ENCODE measurements at regions not wholly inside any gene's neighbourhood (a gene's known extent, or its start where the extent isn't known, plus 50 kb on each side); places are given as distances from the start of the nearest gene placed in this dataset.

DNA sequence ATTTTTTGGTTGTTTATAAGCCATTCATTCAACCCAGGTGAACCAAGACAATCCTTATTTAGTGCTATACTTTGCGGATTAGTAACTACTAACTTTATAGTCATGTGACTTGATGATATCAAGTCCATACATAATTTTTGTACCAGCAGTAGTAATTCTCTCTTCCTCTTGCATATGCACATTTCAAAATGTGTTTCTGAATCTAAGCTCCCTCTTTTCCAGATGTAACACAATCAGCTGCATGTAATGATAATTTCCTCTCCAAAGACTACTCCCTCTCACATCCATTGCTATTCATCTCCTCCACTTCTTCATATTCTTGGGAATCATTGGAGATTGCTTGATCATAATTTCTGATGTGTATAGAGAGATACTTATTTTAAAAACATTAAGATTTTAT is 510.1 kb upstream of the CDH18 start:
- Histone ChIP-seq H3K27ac (no peak overlapping the region), H3K4me3 (ENCODE audit: low read depth, low read length) (no peak overlapping the region), H3K27me3 (replicated peaks) (no peaks in the 10 kb centered on the region), H3K36me3 (replicated peaks) (no peaks in the 10 kb centered on the region)
- in situ Hi-C loops (cut with HindIII; ENCODE audit: low pct_ligation_motif_present, low sequenced_read_pairs) = no loop called here
- DNase-seq = no peak
- TF ChIP-seq, protein P1, sequence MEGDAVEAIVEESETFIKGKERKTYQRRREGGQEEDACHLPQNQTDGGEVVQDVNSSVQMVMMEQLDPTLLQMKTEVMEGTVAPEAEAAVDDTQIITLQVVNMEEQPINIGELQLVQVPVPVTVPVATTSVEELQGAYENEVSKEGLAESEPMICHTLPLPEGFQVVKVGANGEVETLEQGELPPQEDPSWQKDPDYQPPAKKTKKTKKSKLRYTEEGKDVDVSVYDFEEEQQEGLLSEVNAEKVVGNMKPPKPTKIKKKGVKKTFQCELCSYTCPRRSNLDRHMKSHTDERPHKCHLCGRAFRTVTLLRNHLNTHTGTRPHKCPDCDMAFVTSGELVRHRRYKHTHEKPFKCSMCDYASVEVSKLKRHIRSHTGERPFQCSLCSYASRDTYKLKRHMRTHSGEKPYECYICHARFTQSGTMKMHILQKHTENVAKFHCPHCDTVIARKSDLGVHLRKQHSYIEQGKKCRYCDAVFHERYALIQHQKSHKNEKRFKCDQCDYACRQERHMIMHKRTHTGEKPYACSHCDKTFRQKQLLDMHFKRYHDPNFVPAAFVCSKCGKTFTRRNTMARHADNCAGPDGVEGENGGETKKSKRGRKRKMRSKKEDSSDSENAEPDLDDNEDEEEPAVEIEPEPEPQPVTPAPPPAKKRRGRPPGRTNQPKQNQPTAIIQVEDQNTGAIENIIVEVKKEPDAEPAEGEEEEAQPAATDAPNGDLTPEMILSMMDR (IDR thresholded peaks at IDR 0.05; ENCODE audit: low read depth, low read length, missing control alignments) = no peak

DNA sequence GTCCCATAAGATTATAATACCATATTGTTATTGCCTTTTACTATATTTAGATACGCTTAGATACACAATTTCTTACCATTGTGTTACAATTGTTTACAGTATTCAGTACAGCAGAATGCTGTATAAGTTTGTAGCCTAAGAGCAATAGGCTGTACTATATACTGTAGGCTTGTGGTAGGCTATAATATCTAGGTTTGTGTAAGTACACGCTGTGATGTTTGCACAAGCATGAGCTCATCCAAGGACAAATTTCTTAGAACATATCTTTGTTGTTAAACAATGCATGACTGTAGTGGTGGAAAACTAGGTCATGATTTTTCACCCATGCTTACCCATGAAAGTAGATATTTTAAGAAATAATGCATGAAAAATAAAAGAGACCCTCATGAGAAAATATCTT is 509.4 kb upstream of the CDH18 start:
- DNase-seq = no peak
- H3K4me3 ChIP-seq (ENCODE audit: low read depth, low read length) = no peak overlapping the region
- H3K36me3 ChIP-seq (replicated peaks) = no peaks in the 10 kb centered on the region
- no peak overlapping the region for H3K27ac ChIP-seq
- in situ Hi-C loops (cut with HindIII; ENCODE audit: low pct_ligation_motif_present, low sequenced_read_pairs) = no loop called here
- no peaks in the 10 kb centered on the region for H3K27me3 ChIP-seq (replicated peaks)
- TF ChIP-seq, protein P1 (IDR thresholded peaks at IDR 0.05; ENCODE audit: low read depth, low read length, missing control alignments) = no peak

DNA sequence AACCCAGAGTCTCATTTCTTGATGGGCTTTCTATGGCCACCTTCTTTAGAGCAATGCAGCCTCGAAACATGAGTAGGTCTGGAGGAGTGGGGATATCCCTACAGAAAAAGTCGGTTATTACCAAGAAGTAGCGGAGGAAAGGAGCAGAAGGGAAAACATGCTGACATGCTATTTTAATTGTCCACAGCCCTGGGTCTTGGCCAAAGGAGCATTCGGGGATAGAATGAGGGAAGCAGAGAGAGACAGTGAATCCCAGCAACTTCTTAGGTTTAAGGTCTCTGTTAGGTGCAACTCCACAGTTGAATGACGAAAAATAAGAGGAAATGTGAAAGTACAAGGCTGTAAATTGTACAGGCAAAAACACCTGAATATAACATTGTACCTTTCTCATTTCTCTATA is 506.7 kb upstream of the CDH18 start:
- H3K4me3 ChIP-seq (ENCODE audit: low read depth, low read length) = no peak overlapping the region
- no peak overlapping the region for H3K27ac ChIP-seq
- DNase-seq = no peak
- no peaks in the 10 kb centered on the region for H3K27me3 ChIP-seq (replicated peaks)
- TF ChIP-seq, protein P1 (IDR thresholded peaks at IDR 0.05; ENCODE audit: low read depth, low read length, missing control alignments) = no peak
- in situ Hi-C loops (cut with HindIII; ENCODE audit: low pct_ligation_motif_present, low sequenced_read_pairs) = no loop called here
- H3K36me3 ChIP-seq (replicated peaks) = no peaks in the 10 kb centered on the region

DNA sequence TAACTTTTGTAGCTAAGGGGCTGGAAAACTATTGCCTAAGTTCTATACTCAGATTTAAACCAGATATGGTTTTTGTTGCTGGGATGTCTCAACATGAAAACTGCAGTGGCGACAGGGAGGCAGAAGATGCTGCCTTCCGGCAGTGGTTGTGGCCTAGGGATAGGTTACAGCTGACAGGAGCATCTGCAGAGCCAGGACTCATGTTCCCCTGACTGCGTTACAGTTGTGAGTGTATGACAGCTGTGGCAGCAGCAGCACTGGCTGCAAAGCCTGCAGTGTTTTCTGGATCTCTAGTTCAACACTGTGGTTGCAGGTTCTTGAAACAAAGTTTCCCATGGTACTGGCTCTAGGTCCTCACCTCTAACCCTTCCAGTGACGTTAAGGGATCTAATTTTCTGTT is 498.8 kb upstream of the CDH18 start:
- DNase-seq = no peak
- Histone ChIP-seq H3K4me3 (ENCODE audit: low read depth, low read length) (no peak overlapping the region), H3K27ac (no peak overlapping the region), H3K36me3 (replicated peaks) (no peaks in the 10 kb centered on the region), H3K27me3 (replicated peaks) (no peaks in the 10 kb centered on the region)
- TF ChIP-seq, protein P1 (IDR thresholded peaks at IDR 0.05; ENCODE audit: low read depth, low read length, missing control alignments) = no peak
- in situ Hi-C loops (cut with HindIII; ENCODE audit: low pct_ligation_motif_present, low sequenced_read_pairs) = no loop called here

DNA sequence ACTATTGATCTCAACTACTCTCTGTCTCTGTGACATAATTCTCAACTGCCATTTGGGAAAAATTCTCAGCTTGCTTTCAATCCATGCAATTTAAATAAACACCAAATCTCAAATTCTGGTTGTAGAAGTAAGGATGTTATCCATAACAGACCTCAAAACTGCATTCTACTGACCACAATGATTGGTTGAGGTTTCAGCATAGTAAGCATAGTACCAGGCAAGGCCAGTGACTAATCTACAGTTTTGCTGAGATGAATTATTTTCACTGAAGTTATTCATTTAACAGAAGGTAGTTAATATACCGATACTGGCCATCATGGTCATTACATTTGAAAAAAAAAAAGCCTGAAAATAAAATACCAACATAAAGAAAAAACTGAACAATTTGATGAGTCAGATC is 488.0 kb upstream of the CDH18 start:
- Histone ChIP-seq H3K27me3 (replicated peaks) (no peaks in the 10 kb centered on the region), H3K4me3 (ENCODE audit: low read depth, low read length) (no peak overlapping the region), H3K36me3 (replicated peaks) (no peaks in the 10 kb centered on the region), H3K27ac (no peak overlapping the region)
- in situ Hi-C loops (cut with HindIII; ENCODE audit: low pct_ligation_motif_present, low sequenced_read_pairs) = no loop called here
- TF ChIP-seq, protein P1 (IDR thresholded peaks at IDR 0.05; ENCODE audit: low read depth, low read length, missing control alignments) = no peak
- no peak for DNase-seq

DNA sequence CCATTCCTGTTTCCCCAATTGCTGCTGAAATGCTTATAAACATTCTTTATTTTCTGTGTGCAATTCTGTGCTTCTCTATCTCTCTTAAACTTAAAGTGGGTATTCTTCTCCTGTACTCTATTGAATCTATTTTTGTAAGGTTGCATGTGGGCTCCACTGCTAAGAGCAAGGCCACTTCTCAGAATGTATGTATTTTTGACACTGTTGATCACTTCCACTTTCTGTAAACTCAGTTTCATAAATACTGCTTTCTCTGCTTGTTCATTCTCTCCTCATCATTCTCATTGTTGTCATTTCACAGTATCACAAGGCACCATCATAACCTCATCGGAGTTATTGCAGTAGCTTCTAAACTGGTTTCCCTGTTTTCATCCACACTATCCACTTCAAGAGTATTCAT is 483.0 kb upstream of the CDH18 start:
- in situ Hi-C loops (cut with HindIII; ENCODE audit: low pct_ligation_motif_present, low sequenced_read_pairs) = no loop called here
- Histone ChIP-seq H3K27me3 (replicated peaks) (no peaks in the 10 kb centered on the region), H3K27ac (no peak overlapping the region), H3K4me3 (ENCODE audit: low read depth, low read length) (no peak overlapping the region), H3K36me3 (replicated peaks) (no peaks in the 10 kb centered on the region)
- TF ChIP-seq, protein P1 (IDR thresholded peaks at IDR 0.05; ENCODE audit: low read depth, low read length, missing control alignments) = no peak
- DNase-seq = no peak
